Left ventricle myocardium inferior (tissue), 1 donor: ENCODE measurements at regions not wholly inside any gene's neighbourhood (a gene's known extent, or its start where the extent isn't known, plus 50 kb on each side); places are given as distances from the start of the nearest gene placed in this dataset.

ENCODE experiments used
- DNase-seq: peaks from one replicate; pipeline ENCODE4 v3.0.0-alpha.2; 2020
- H3K27ac ChIP-seq: fragments of 200-600 bp; replicated peaks from 2 replicates; pipeline ENCODE4 v1.8.0; 2021
- H3K27me3 ChIP-seq: fragments of 200-600 bp; 2 replicates; pipeline ENCODE4 v1.8.0; 2021; ENCODE audit warnings: low read depth
- H3K36me3 ChIP-seq: fragments of 200-600 bp; 2 replicates; pipeline ENCODE4 v1.8.0; 2021
- H3K4me1 ChIP-seq: fragments of 200-600 bp; 2 replicates; pipeline ENCODE4 v1.8.0; 2021
- H3K4me3 ChIP-seq: fragments of 200-600 bp; 2 replicates; pipeline ENCODE4 v1.8.0; 2021; ENCODE audit warnings: mild to moderate bottlenecking, moderate library complexity
- H3K9me3 ChIP-seq: fragments of 200-600 bp; replicated peaks from 2 replicates; pipeline ENCODE4 v1.8.0; 2021
- CTCF ChIP-seq: fragments of 200-600 bp; IDR thresholded peaks from 2 replicates; pipeline ENCODE4 v1.8.0; 2021; ENCODE audit warnings: antibody characterized with exemption, mild to moderate bottlenecking, borderline replicate concordance
- intact Hi-C: fragments of 100-400 bp; cut with micrococcal nuclease; formaldehyde crosslinking; loops from one replicate; pipeline ENCODE4 v1.11.0; 2022
- donor health status: DM: no; HTN: yes; CAD: no; lungs with severe emphysema.

GRCh38 chr10:90481326-90481923 is 376.4 kb downstream of the HTR7 start:
- no peaks in the 10 kb centered on the region for H3K9me3 ChIP-seq
- H3K4me3 ChIP-seq = no peak overlapping the region
- no peaks in the 10 kb centered on the region for H3K36me3 ChIP-seq
- no peak overlapping the region for H3K27ac ChIP-seq
- no peaks in the 10 kb centered on the region for H3K27me3 ChIP-seq
- no peak for TF ChIP-seq CTCF
- no peak for DNase-seq
- no peaks in the 10 kb centered on the region for H3K4me1 ChIP-seq
- intact Hi-C loops = no loop called here

- H3K4me3 ChIP-seq = no peak overlapping the region
- no peak overlapping the region for H3K27ac ChIP-seq
- intact Hi-C loops = no loop called here
- no peak for DNase-seq
- H3K9me3 ChIP-seq = no peaks in the 10 kb centered on the region
- H3K36me3 ChIP-seq = no peaks in the 10 kb centered on the region
- TF ChIP-seq CTCF = no peak
- H3K4me1 ChIP-seq = no peaks in the 10 kb centered on the region
- H3K27me3 ChIP-seq = no peaks in the 10 kb centered on the region
Observed at GRCh38 chr10:90484518-90484917, 373.3 kb downstream of the HTR7 start.

GRCh38 chr10:90494183-90494582 is 363.7 kb downstream of the HTR7 start:
- no peak overlapping the region for H3K4me3 ChIP-seq
- no peaks in the 10 kb centered on the region for H3K4me1 ChIP-seq
- DNase-seq = no peak
- H3K9me3 ChIP-seq = peaks cover 78% of the 10 kb centered on the region
- intact Hi-C loops = no loop called here
- no peaks in the 10 kb centered on the region for H3K27me3 ChIP-seq
- no peaks in the 10 kb centered on the region for H3K36me3 ChIP-seq
- no peak overlapping the region for H3K27ac ChIP-seq
- TF ChIP-seq CTCF = no peak

GRCh38 chr10:90504172-90504571 is 353.7 kb downstream of the HTR7 start:
- Histone ChIP-seq H3K4me3 (no peak overlapping the region), H3K4me1 (no peaks in the 10 kb centered on the region), H3K27ac (no peak overlapping the region), H3K27me3 (no peaks in the 10 kb centered on the region), H3K9me3 (peaks cover 12% of the 10 kb centered on the region), H3K36me3 (no peaks in the 10 kb centered on the region)
- intact Hi-C loops = no loop called here
- TF ChIP-seq CTCF = no peak
- DNase-seq = no peak

- H3K9me3 ChIP-seq = peaks cover 18% of the 10 kb centered on the region
- no peak for TF ChIP-seq CTCF
- no peak for DNase-seq
- no peak overlapping the region for H3K27ac ChIP-seq
- H3K4me3 ChIP-seq = no peak overlapping the region
- intact Hi-C loops = no loop called here
- no peaks in the 10 kb centered on the region for H3K4me1 ChIP-seq
- H3K27me3 ChIP-seq = peaks cover 11% of the 10 kb centered on the region
- H3K36me3 ChIP-seq = no peaks in the 10 kb centered on the region
Observed at GRCh38 chr10:90526721-90527120, 331.1 kb downstream of the HTR7 start.

GRCh38 chr10:90530521-90530920 is 327.3 kb downstream of the HTR7 start:
- H3K4me1 ChIP-seq = no peaks in the 10 kb centered on the region
- no peak overlapping the region for H3K27ac ChIP-seq
- intact Hi-C loops = no loop called here
- H3K4me3 ChIP-seq = no peak overlapping the region
- no peaks in the 10 kb centered on the region for H3K36me3 ChIP-seq
- H3K9me3 ChIP-seq = peaks cover 2% of the 10 kb centered on the region
- no peak for TF ChIP-seq CTCF
- H3K27me3 ChIP-seq = peaks cover 11% of the 10 kb centered on the region
- DNase-seq = no peak
